ENCODE measurements at regions not wholly inside any gene's neighbourhood (a gene's known extent, or its start where the extent isn't known, plus 50 kb on each side); places are given as distances from the start of the nearest gene placed in this dataset.
"Not testable (repeated sequence)": the region's sequence is repeated elsewhere in the genome, so short reads cannot be mapped to it uniquely, and the experiment has no call there.

- no peak for DNase-seq (ENCODE audit: low read depth in 3 of 3)
These were observed 62.0 kb upstream of the LMNTD1 start for GRCh38 chr12:25615119-25615518.

- DNase-seq (ENCODE audit: low read depth in 3 of 3): no peak
These were observed 63.2 kb upstream of the LMNTD1 start for GRCh38 chr12:25616286-25616685.

- no peak for DNase-seq (ENCODE audit: low read depth in 3 of 3)
These were observed 64.9 kb upstream of the LMNTD1 start for GRCh38 chr12:25617991-25618390.

GRCh38 chr12:25623816-25624215 is 70.7 kb upstream of the LMNTD1 start:
- DNase-seq (ENCODE audit: low read depth in 3 of 3): no peak

- no peak for DNase-seq (ENCODE audit: low read depth in 3 of 3)
These were observed 72.1 kb upstream of the LMNTD1 start for GRCh38 chr12:25625146-25625545.

- no peak for DNase-seq (ENCODE audit: low read depth in 3 of 3)
These were observed 76.3 kb upstream of the LMNTD1 start for GRCh38 chr12:25629341-25629740.

GRCh38 chr12:25630735-25631515 is 77.8 kb upstream of the LMNTD1 start:
- not testable (repeated sequence) for DNase-seq (ENCODE audit: low read depth in 3 of 3)

GRCh38 chr12:25633149-25633548 is 80.1 kb upstream of the LMNTD1 start:
- not testable (repeated sequence) for DNase-seq (ENCODE audit: low read depth in 3 of 3)

GRCh38 chr12:25637752-25638151 is 84.7 kb upstream of the LMNTD1 start:
- DNase-seq (ENCODE audit: low read depth in 3 of 3): no peak

- no peak for DNase-seq (ENCODE audit: low read depth in 3 of 3)
These were observed 86.3 kb upstream of the LMNTD1 start for GRCh38 chr12:25639406-25639805.

- DNase-seq (ENCODE audit: low read depth in 3 of 3): no peak
These were observed 91.9 kb upstream of the LMNTD1 start for GRCh38 chr12:25644979-25645378.

GRCh38 chr12:25645427-25645826 is 92.3 kb upstream of the LMNTD1 start:
- no peak for DNase-seq (ENCODE audit: low read depth in 3 of 3)

GRCh38 chr12:25651931-25652330 is 98.8 kb upstream of the LMNTD1 start:
- DNase-seq (ENCODE audit: low read depth in 3 of 3): no peak

- no peak for DNase-seq (ENCODE audit: low read depth in 3 of 3)
These were observed 99.3 kb upstream of the LMNTD1 start for GRCh38 chr12:25652371-25652770.

GRCh38 chr12:25653487-25654175 is 100.5 kb upstream of the LMNTD1 start:
- no peak for DNase-seq (ENCODE audit: low read depth in 3 of 3)

- no peak for DNase-seq (ENCODE audit: low read depth in 3 of 3)
These were observed 102.6 kb upstream of the LMNTD1 start for GRCh38 chr12:25655702-25656101.

- DNase-seq (ENCODE audit: low read depth in 3 of 3): no peak
These were observed 106.5 kb upstream of the LMNTD1 start for GRCh38 chr12:25659621-25660020.

GRCh38 chr12:25670076-25671055 is 117.3 kb upstream of the LMNTD1 start:
- no peak for DNase-seq (ENCODE audit: low read depth in 3 of 3)

- DNase-seq (ENCODE audit: low read depth in 3 of 3): no peak
These were observed 122.7 kb upstream of the LMNTD1 start for GRCh38 chr12:25675808-25676207.

GRCh38 chr12:25677232-25677937 is 124.3 kb upstream of the LMNTD1 start:
- no peak for DNase-seq (ENCODE audit: low read depth in 3 of 3)

GRCh38 chr12:25681580-25681979 is 128.5 kb upstream of the LMNTD1 start:
- no peak for DNase-seq (ENCODE audit: low read depth in 3 of 3)

Data from stimulated activated CD4-positive, alpha-beta T cell treated with anti-CD3 and anti-CD28 coated beads, TNF-alpha, amount 100 ng/mL, for 24 hours (primary cell).